NCI-H1417 treated with DMSO at 0.1 percent for 48 hours (cell line): ENCODE measurements at regions not wholly inside any gene's neighbourhood (a gene's known extent, or its start where the extent isn't known, plus 50 kb on each side); places are given as distances from the start of the nearest gene placed in this dataset.
"Not testable (repeated sequence)": the region's sequence is repeated elsewhere in the genome, so short reads cannot be mapped to it uniquely, and the experiment has no call there.

Experiments used
- DNase-seq: peaks from one replicate; lab custom pipeline; 2025; lab: John Stamatoyannopoulos, UW

DNA sequence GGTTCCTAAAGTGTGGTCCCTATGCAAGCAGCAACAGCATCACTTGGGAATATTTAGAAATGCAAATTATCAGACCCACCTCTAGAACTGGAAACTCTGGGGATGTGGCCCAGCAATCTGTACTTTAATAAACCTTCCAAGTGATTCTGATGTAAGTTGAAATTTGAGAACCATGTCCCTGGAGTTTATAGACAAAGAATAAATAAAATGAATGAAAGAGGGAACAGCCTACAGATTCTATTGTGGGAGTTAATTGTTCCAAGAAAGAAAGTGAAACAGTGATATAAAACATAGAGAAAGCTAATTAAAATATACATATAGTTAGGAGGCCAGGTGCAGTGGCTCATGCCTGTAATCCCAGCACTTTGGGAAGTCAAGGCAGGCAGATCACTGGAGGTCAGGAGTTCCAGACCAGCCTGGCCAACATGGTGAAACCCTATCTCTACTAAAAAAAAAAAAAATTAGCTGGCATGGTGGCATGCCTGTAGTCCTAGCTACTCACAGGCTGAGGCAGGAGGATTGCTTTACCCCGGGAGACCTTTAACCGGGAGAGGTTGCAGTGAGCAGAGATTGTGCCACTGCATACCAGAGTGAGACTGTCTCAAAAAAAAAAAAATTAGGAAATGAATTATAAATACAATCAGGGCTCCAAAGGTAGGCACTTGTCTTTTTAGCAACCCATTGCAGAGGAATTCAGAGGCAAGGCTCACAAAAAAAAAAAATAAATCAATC, 507.5 kb downstream of the NAV3 start:
- DNase-seq = no peak

DNA sequence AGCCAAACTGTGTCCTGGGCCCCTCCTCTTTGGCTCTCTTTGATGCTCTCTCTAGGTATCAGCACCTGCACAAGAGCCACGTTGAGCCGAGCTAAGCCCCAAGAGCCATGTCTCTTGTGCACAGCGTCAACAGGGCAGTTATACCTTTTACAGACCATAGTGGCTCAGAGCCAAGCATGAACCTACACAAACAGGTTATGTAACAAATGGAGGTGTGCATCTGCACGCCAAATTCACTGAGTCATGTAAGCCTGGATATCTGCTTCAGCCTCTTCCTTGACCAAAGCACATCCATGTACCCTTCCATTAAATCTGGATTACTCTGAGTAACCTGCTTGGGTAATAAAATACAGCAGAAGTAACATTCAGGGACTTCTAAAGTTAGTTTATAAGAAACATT, 509.7 kb downstream of the NAV3 start:
- no peak for DNase-seq

DNA sequence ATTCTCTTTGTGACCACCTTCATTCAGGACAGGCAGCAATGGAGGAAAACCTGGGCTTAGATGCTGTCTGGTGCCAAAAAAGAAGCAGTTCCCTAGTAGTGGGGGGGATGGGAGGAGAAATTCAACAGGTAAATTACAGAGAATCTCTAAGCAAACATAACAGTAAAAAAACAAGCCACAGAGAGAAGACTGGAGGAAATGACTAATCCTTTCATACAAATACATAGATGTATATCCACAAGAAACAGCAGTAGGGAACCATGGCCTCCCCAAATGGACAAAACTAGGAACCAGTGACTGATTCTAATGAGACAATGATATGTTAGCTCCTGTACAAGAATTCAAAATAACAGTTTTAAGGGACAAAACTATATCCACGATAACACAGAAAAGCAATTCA, 513.0 kb downstream of the NAV3 start:
- DNase-seq = no peak

DNA sequence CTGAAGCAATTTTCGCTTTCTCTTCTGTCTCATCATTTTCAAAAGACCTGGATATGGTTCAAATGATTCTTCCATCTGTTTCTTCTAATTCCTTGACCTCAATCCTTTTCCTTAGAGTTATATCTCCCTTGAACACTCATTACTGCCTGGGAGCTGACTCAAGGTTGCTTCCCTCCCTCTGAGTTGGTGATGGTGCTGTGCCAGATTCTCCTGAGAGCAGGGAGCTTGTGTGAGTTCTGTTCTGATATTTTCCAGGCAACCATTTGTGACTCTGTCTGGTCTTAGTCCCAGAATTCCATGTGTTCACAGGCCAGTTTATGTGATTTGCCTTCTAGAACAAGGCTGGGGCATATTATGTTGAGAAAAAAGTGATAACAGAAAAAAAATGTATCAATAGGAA, 505.1 kb upstream of the SYT1 start:
- no peak for DNase-seq

DNA sequence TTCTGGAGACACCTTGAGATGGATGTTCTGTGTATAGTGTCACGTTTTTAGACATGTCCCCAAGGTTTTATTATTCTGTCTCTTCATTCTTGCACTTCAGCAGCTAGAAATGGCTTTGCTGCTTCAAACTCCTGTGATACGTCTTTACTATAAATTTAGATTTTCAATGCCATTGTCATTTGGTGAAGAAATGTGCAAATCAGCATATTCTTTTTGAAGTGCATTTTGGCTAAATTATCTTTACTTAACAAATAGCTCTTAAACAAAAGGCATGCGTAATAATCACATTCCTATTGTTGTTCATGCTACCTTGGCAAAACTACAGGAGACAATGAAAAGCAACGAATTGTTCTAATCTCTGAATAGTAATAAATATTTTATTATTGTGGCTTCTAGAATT, 502.9 kb upstream of the SYT1 start:
- DNase-seq = no peak

DNA sequence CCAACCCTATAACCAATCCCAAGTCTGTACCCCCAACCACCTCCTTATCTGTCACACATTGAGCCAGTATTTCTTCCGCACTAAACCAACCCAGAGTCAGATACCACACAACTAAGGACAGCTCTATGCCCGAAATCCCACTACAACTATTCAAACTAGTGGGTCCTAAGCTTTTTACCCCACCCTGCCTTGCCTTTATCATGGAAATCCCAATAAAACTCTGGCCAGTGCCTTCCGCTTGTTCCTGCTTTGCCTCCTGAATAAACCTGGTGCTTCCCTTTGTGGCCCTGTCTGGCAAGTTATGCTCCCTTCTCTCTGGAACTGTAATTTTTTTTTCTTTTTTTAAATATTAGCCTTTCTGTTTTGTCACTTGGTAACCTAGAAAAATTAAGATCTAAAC, 493.3 kb upstream of the SYT1 start:
- no peak for DNase-seq

DNA sequence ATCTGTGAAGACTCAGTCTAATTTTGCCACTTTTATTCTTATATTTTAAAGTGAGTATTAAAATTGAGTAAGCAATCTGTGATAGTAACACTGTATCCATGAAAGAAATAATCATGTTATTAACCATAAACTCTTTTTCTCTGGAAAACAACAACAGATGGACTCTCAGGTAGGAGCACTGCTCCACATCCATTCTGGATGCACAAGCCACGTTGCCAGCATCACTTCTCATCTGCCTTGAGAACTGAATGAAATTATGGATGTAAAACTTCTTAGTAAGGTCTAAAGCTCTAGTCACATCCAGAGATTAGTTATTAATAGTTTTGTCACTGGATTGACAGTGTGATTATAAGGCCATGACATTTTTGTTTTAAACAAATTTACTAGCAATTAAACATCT, 489.1 kb upstream of the SYT1 start:
- no peak for DNase-seq

DNA sequence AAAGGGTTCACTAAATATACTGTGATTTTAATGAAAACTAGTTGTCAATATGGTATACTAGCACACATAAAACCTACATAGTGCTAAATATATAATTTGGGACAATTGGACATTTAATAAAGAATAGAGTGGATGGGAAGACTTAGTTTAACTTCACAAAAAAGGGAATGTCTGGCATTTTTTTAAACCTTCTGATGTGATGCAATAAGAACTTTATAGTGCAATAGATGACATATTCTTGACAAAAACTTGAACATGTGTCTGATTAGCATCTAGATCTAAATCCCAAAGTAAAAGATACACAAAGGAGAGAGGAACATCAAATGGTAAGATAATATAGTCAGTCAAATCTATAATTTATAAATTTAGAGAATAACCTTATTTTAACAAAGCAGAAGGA, 488.3 kb upstream of the SYT1 start:
- DNase-seq = no peak

DNA sequence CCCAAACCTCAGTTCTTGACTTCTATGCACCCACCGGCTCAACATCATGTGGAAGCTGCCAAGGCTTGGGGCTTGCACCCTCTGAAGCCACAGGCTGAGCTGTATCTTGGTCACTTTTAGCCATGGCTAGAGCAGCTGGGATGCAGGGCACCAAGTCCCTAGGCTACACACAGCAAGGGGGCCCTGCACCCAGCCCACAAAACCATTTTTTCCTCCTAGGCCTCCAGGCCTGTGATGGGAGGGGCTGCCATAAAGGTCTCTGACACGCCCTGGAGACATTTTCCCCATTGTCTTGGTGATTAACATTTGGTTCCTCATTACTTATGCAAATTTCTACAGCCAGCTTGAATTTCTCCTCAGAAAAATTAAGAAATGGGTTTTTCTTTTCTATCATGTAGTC, 485.5 kb upstream of the SYT1 start:
- not testable (repeated sequence) for DNase-seq

DNA sequence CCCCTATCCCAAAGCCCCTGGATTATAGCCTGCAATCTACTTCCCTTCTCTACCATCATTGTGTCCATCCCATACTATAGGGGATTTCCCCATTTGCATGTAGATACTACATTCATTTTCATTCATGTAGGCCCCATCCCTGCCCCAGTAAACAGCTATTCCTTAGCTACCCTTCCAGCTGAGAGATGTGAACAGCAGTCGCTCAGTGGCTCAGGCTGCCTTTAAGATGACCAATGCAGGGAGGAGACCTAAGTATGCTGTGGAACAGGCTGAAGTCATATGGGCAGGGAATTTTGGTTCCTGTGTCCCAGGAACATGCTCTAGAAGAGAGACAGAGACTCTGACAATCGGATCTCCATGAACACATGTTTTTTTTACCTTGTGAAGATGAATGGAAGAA, 481.2 kb upstream of the SYT1 start:
- DNase-seq = no peak

DNA sequence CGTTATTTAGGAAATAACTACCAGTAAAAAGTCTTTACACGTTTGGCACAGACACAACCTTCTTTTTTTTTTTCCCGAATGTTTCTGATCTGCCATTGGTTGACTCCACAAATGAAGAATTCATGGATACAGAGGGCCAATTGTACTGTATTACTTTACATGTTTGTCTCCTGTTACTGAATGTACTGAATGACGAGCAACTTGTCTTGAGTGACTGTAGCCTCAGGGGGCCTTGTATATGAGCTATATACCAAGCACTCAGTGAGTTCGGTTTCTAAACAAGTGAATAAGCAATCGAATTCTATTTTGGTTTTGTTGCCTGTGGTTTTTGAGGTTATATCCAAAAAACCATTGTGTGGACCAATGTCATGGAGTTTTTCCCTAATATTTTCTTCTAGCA, 480.0 kb upstream of the SYT1 start:
- DNase-seq = no peak

DNA sequence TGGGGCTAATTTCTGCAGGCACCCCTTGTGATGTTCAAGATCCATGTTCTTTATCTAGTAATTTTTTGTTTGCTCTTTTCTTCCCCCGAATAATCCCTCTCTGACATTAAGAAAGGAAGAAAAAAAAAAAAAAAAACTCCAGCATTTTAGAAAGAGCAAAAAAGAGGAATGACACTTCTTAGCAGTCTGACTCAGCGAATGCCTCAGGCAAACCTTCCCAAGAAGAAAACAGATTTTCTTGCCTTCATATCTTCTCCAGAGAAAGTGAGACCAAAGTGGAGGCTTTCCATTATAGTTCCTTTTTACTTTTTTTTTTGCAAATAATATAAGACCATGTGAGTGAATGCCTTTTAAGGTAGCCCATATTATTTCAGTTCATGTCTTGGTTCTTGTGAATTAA, 479.0 kb upstream of the SYT1 start:
- no peak for DNase-seq

DNA sequence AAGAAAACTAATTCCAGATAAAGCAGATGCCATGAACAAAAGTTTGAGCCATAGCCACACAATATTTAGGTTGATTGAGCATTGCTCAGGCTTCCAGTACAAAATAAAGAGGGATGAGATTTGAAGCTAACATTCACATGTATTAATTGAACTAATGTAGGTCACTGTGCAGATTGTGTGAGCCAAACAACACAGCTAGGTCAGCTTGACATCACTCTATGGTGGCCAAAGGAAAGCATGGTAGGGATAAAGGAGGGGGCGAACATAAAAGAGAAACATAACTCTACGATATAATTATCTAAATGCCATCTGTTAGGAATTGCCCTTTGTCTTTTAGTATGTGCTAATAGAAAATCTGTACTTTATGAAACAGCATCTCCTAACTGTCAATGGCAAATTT, 477.7 kb upstream of the SYT1 start:
- DNase-seq = no peak

DNA sequence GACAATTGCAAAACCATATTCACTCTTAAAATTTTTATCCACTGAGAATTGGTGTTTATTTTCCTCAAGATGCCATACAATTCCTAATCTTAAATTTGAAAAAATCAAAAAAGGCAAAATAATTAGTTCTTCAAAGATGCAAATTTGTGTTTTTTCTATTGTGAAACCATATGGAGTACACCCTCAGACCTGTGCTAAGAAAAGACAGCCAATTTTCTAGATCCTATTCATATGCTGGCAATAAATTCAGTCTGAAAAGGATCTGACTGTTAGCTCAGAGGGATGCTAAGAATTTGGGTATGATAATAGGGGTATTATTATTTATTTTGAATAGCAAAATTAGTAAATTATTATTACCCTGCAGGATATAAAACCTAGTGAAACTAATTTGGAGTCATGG, 476.9 kb upstream of the SYT1 start:
- DNase-seq = no peak

DNA sequence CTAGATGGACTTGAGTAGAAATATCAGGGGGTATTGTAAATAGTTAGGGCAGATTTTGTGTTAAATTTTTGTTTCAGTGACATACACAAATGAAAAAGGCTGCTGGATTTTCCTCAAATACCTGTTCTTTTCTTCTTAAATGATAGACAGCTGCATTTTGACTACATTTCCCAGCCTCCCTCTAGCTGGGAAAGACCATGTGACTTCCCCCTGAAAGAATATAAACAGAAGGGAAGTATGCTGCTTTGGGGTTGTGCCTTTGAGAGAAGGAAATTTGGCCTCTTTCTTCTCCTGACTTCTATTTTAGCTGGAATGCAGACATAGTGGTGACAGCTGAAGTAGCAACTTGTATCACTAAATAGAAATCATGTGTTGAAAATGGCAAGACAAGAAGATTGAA, 476.1 kb upstream of the SYT1 start:
- no peak for DNase-seq

DNA sequence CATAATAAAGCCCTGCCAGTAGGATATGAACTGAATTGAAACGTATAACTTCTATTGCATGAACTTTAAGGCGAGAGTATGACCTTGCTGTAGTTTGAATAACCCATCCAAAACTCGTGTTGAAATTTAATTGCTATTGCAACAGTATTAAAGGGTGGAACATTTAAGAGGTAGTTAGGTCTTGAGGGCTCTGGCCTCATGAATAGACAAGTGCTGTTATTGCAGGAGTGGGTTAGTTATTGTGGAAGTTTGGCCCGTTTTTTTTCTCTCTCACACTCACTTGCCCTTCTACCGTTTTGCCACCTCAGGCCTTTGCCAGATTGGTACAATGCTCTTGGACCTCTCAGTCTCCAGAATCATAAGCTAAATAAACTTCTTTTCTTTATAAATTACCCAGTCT, 473.7 kb upstream of the SYT1 start:
- no peak for DNase-seq

DNA sequence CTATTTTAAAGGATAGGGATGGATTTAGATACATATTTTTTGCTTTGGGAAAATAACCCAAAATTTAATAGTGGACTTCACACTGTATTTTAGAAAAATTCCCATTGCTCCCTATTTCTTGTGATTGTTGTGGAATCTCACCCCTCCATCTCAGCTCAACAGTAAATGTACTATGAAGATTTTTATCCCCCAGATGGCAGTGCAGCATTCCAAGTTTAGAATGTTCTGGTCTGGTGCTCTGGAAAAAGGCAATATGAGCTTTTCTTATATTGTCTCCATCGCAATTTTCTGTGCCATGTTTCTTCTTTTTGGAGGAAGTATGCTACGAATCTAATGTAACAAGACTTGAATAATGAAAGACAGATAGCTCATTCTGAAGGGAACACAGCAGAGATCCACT, 471.7 kb upstream of the SYT1 start:
- DNase-seq = no peak

DNA sequence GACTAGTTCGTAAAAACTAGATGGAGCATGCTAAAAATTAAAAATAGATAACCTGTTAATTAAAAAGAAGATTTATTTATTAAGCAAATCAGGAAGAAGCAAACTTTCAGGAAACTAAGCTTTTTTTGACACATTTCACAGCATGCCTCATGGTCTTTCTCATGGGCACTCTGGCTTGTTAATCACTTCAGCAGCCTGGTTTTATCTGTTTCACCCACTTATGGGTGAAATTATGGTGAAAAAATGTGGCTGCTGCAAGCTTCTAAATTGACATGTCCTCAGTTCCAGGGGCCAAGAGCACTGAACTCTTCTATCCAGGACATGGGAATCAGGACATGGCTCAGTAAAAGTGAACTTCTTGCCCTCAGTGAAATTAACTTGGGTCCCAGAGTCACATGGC, 468.6 kb upstream of the SYT1 start:
- no peak for DNase-seq

DNA sequence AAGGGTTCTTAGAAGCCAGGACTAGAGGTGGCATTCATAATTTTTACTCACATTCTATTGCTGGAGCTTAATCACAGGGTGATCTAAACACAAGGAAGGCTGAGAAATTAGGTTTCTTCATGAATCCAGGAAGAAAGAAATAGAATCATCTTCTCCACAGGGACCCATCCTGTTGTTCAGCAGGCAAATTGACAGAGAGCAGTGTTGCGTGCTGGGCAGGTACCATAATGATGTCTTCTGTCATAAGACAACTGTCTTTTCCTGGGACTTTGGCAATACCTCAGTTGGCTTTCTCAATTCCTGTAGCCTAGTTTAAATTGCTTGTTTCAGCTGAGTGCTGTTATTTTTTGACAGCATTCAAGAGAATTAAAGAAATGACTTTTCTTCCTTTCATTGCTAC, 468.0 kb upstream of the SYT1 start:
- no peak for DNase-seq

DNA sequence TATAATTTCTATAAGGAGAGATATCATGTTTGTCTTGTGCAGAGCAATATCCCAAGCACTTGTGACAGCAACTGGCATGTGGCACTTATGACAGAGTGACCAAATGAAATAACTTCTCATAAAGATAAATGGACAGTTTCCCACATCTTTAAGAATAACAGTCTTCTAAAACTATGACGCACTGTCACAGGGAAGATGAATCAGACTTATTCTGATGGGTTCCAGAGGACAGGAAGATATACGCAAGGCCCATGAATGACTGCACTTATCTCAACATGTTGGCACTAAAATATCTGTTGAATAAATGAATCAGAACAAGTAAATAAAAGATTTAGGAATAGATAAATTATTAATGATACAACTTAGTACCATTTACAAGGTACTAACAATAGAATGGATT, 465.8 kb upstream of the SYT1 start:
- no peak for DNase-seq

DNA sequence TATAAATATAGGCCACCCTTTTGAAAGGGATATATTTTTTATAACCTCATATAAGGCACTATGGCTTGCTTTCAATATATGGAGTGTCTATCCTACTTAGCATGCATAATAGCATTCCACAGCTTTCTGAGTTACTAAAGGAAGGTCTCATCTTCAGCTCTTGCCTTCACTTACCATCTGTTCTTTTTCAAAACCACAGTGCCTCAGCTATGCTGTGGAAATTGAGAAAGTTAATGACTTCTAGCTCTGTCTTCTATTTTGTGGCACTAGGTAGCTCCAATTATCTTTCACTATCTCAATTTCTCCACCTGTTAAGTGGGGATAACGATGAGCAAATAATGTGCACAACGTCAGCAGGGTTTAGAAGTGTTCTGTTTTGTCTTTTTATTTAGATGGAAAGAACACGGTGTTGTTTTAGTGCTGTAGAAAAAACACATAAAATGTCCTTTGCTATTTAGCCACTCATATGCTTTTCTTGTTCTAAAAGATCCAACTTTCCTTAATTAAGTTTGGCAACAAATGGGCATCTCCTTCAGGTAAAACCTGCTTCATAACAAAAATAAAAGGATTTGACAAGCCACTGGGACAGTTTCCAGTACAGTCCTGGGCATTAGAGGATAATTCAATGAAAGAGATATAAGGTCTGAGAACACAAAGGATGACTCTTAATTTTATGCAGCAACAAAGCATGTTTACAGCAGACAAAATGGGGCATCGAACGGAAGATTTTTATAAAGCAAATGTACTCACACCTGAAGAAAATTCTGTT, 462.0 kb upstream of the SYT1 start:
- DNase-seq = no peak

DNA sequence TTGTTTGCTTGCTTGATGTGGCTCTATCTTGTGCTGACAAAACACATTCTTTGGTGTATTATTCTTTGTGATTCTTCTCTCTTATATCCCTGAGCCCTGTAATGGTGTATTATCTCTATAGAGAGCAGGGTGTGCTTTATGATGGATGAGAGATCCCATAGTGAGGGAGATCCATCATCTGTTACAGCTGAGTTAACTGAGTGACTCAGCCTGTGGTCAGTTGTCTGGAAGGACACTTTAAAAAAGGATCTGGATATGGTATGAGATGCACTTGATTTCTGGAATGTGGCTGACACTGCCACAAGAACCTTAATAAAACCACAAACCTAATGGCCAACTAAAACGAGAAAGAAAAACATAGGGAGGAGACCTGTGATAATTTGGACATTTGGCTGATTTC, 461.4 kb upstream of the SYT1 start:
- no peak for DNase-seq

DNA sequence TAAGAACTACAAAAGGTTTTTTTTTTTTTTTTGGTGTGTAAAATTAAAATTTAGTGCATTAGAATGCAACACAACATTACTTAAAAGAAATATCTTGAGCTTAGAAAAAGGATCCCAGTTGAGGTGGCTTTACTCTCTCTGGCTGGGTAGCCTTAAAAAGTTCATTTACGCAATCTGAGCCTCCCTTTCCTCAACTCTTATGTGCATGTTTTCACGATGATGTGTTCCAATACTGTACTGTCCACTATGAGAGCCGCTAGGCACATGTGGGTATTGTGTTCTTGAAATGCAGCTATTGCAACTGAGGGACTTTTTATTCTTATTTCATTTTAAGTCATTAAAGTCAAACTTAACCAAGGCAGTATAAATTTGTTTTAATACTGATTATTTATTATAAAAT, 460.9 kb upstream of the SYT1 start:
- DNase-seq = no peak

DNA sequence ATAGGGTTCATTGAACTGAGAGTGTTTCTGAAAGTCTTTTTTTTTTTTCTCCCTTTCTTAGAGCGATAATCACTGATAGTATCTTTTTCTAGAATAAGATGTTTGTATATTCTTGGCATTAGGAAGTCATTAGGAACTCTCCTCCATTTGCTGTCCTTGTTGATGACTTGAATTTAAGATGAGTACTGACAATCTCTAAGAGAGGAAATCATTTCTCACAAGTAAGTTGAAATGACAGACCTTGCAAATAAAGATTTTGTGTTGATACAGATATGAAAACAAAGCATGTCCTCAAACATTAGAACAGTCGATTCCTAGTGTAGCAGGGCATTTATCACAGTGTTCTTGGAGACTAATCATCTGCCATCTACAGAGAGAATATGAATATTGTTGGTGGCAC, 458.4 kb upstream of the SYT1 start:
- DNase-seq = no peak
